ENCODE measurements at regions not wholly inside any gene's neighbourhood (a gene's known extent, or its start where the extent isn't known, plus 50 kb on each side); places are given as distances from the start of the nearest gene placed in this dataset.

DNA sequence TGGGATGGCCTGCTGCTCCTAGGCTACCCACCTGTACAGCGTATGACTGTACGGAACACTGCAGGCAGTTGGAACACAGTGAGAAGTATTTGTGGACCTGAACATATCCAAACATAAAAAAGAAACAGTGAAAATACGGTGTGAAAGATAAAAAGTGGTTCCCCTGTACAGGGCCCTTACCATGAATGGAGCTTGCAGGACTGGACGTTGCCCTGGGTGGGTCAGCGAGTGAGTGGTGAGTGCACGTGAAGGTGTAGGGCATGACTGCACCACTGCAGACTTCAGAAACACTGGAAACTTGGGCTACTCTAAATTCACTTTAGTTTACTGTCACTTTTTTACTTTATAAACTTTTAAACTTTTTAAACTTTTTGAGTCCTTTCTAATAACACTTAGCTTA lies 71.2 kb upstream of the SLC6A6 start:
- TF ChIP-seq POLR2A (IDR thresholded peaks at IDR 0.05; ENCODE audit: extremely low read depth, insufficient read length), result no peak
- TF ChIP-seq, protein P1, sequence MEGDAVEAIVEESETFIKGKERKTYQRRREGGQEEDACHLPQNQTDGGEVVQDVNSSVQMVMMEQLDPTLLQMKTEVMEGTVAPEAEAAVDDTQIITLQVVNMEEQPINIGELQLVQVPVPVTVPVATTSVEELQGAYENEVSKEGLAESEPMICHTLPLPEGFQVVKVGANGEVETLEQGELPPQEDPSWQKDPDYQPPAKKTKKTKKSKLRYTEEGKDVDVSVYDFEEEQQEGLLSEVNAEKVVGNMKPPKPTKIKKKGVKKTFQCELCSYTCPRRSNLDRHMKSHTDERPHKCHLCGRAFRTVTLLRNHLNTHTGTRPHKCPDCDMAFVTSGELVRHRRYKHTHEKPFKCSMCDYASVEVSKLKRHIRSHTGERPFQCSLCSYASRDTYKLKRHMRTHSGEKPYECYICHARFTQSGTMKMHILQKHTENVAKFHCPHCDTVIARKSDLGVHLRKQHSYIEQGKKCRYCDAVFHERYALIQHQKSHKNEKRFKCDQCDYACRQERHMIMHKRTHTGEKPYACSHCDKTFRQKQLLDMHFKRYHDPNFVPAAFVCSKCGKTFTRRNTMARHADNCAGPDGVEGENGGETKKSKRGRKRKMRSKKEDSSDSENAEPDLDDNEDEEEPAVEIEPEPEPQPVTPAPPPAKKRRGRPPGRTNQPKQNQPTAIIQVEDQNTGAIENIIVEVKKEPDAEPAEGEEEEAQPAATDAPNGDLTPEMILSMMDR (IDR thresholded peaks at IDR 0.05; ENCODE audit: low read depth, low read length), result no peak
- TF ChIP-seq MYC (IDR thresholded peaks at IDR 0.05; ENCODE audit: low read depth, low read length), result no peak
- TF ChIP-seq, protein P2, sequence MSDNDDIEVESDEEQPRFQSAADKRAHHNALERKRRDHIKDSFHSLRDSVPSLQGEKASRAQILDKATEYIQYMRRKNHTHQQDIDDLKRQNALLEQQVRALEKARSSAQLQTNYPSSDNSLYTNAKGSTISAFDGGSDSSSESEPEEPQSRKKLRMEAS (IDR thresholded peaks at IDR 0.05; ENCODE audit: low read depth, low read length), result no peak
- DNase-seq (ENCODE audit: low read depth), result no peak
- no peak overlapping the region for H3K4me3 ChIP-seq (ENCODE audit: low read depth, low read length)

DNA sequence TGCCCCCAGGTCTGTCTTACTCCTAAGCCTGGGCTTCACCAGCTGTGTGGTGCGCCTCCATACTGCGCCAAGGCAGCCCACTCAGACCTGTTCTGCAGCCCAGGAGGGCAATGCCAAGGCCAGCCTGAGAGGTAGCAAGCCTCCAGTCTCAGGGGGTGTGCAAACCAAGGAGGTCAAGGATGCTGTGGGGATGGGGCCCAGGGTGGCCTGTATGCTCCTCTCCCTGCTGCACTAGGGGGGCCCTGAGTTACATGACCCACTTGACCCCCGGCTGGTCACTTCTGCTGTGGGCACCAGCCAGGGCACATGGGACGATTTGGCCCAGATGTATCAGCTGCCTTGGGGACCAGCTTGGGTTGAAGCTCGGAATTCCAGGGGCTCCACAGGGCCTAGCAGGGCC lies 70.0 kb upstream of the SLC6A6 start:
- no peak for DNase-seq (ENCODE audit: low read depth)
- TF ChIP-seq, protein P1 (IDR thresholded peaks at IDR 0.05; ENCODE audit: low read depth, low read length), result no peak
- no peak for TF ChIP-seq POLR2A (IDR thresholded peaks at IDR 0.05; ENCODE audit: extremely low read depth, insufficient read length)
- TF ChIP-seq, protein P2 (IDR thresholded peaks at IDR 0.05; ENCODE audit: low read depth, low read length), result no peak
- TF ChIP-seq MYC (IDR thresholded peaks at IDR 0.05; ENCODE audit: low read depth, low read length), result no peak
- H3K4me3 ChIP-seq (ENCODE audit: low read depth, low read length), result no peak overlapping the region

DNA sequence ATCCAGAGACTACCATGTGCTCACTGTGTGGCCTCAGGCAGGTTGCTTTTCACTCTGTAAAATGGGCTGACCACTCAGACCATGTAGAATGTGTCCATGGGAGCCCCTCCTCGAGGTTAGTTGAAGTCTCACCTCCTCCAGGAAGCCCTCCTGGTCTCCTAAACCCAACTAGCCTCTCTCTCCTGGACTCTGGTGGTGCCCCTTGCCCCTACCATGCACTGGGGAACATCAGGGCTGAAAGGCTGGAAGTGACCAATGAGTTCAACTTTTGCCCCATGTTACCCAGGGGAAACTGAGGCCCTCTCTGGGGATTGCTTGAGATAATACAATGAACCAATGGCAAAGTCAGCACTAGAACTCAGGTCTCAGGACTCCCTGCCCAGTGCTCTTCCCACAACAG lies 69.2 kb upstream of the SLC6A6 start:
- DNase-seq (ENCODE audit: low read depth), result no peak
- TF ChIP-seq, protein P2 (IDR thresholded peaks at IDR 0.05; ENCODE audit: low read depth, low read length), result no peak
- TF ChIP-seq, protein P1 (IDR thresholded peaks at IDR 0.05; ENCODE audit: low read depth, low read length), result no peak
- TF ChIP-seq MYC (IDR thresholded peaks at IDR 0.05; ENCODE audit: low read depth, low read length), result no peak
- no peak overlapping the region for H3K4me3 ChIP-seq (ENCODE audit: low read depth, low read length)

- no peak for TF ChIP-seq POLR2A (IDR thresholded peaks at IDR 0.05; ENCODE audit: extremely low read depth, insufficient read length)
- TF ChIP-seq MYC (IDR thresholded peaks at IDR 0.05; ENCODE audit: low read depth, low read length), result no peak
- TF ChIP-seq, protein P1 (IDR thresholded peaks at IDR 0.05; ENCODE audit: low read depth, low read length), result no peak
- TF ChIP-seq, protein P2 (IDR thresholded peaks at IDR 0.05; ENCODE audit: low read depth, low read length), result no peak
- no peak overlapping the region for H3K4me3 ChIP-seq (ENCODE audit: low read depth, low read length)
- DNase-seq (ENCODE audit: low read depth), result no peak
Measured at GRCh38 chr3:14333621-14334020, 68.8 kb upstream of the SLC6A6 start.

DNA sequence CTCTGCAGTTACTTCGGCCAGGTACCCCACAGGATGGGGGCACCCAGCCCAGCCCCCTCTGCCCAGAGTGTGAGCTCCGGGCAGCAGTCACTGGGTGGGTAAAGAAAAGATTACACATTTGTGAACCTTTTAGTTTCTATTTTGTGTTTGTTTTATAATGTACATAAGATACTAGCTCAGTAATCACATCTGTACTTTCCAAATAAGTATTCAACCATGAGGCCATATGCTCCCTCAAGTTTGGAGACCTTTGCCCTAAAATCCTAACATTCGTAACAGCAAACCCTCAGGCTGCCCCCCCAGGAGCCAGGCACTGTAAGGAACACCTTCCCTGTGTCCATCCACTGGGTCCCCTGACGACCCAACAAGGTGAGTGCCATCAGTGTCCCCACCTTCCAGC lies 68.3 kb upstream of the SLC6A6 start:
- no peak for DNase-seq (ENCODE audit: low read depth)
- no peak for TF ChIP-seq POLR2A (IDR thresholded peaks at IDR 0.05; ENCODE audit: extremely low read depth, insufficient read length)
- TF ChIP-seq, protein P2 (IDR thresholded peaks at IDR 0.05; ENCODE audit: low read depth, low read length), result no peak
- TF ChIP-seq, protein P1 (IDR thresholded peaks at IDR 0.05; ENCODE audit: low read depth, low read length), result no peak
- TF ChIP-seq MYC (IDR thresholded peaks at IDR 0.05; ENCODE audit: low read depth, low read length), result no peak
- H3K4me3 ChIP-seq (ENCODE audit: low read depth, low read length), result no peak overlapping the region

GRCh38 chr3:14334936-14335335 lies 67.5 kb upstream of the SLC6A6 start:
- TF ChIP-seq POLR2A (IDR thresholded peaks at IDR 0.05; ENCODE audit: extremely low read depth, insufficient read length), result no peak
- TF ChIP-seq, protein P2 (IDR thresholded peaks at IDR 0.05; ENCODE audit: low read depth, low read length), result no peak
- TF ChIP-seq, protein P1 (IDR thresholded peaks at IDR 0.05; ENCODE audit: low read depth, low read length), result no peak
- TF ChIP-seq MYC (IDR thresholded peaks at IDR 0.05; ENCODE audit: low read depth, low read length), result no peak
- no peak overlapping the region for H3K4me3 ChIP-seq (ENCODE audit: low read depth, low read length)
- no peak for DNase-seq (ENCODE audit: low read depth)

Data from NB4 (cell line).